ENCODE measurements at regions not wholly inside any gene's neighbourhood (a gene's known extent, or its start where the extent isn't known, plus 50 kb on each side); places are given as distances from the start of the nearest gene placed in this dataset.

GRCh38 chr10:52376694-52377354, 62.7 kb downstream of the DKK1 start:
- TF ChIP-seq, protein P1, sequence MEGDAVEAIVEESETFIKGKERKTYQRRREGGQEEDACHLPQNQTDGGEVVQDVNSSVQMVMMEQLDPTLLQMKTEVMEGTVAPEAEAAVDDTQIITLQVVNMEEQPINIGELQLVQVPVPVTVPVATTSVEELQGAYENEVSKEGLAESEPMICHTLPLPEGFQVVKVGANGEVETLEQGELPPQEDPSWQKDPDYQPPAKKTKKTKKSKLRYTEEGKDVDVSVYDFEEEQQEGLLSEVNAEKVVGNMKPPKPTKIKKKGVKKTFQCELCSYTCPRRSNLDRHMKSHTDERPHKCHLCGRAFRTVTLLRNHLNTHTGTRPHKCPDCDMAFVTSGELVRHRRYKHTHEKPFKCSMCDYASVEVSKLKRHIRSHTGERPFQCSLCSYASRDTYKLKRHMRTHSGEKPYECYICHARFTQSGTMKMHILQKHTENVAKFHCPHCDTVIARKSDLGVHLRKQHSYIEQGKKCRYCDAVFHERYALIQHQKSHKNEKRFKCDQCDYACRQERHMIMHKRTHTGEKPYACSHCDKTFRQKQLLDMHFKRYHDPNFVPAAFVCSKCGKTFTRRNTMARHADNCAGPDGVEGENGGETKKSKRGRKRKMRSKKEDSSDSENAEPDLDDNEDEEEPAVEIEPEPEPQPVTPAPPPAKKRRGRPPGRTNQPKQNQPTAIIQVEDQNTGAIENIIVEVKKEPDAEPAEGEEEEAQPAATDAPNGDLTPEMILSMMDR (conservative IDR thresholded peaks at IDR 0.05), result no peak
- TF ChIP-seq ZFX (IDR thresholded peaks at IDR 0.05), result no peak

Measured in C4-2B (cell line).